Neural progenitor cell (in vitro differentiated cells): ENCODE measurements at regions not wholly inside any gene's neighbourhood (a gene's known extent, or its start where the extent isn't known, plus 50 kb on each side); places are given as distances from the start of the nearest gene placed in this dataset.

Source experiments
- EZH2 ChIP-seq: fragments of 200-600 bp; sonication (generic); IDR thresholded peaks from 2 replicates; pipeline ENCODE4 v1.6.1; 2017; ENCODE audit warnings: antibody characterized with exemption, mild to moderate bottlenecking, moderate library complexity
- EZH2phosphoT487 ChIP-seq: fragments of 200-600 bp; sonication (generic); IDR thresholded peaks from 2 replicates; pipeline ENCODE4 v1.6.1; 2017; ENCODE audit warnings: antibody characterized with exemption
- TF ChIP-seq, protein P1 (sequence below): fragments of 200-600 bp; sonication (generic); IDR thresholded peaks from 2 replicates; pipeline ENCODE4 v1.5.1; 2017; ENCODE audit warnings: antibody characterized with exemption, mild to moderate bottlenecking

- TF ChIP-seq, protein P1, sequence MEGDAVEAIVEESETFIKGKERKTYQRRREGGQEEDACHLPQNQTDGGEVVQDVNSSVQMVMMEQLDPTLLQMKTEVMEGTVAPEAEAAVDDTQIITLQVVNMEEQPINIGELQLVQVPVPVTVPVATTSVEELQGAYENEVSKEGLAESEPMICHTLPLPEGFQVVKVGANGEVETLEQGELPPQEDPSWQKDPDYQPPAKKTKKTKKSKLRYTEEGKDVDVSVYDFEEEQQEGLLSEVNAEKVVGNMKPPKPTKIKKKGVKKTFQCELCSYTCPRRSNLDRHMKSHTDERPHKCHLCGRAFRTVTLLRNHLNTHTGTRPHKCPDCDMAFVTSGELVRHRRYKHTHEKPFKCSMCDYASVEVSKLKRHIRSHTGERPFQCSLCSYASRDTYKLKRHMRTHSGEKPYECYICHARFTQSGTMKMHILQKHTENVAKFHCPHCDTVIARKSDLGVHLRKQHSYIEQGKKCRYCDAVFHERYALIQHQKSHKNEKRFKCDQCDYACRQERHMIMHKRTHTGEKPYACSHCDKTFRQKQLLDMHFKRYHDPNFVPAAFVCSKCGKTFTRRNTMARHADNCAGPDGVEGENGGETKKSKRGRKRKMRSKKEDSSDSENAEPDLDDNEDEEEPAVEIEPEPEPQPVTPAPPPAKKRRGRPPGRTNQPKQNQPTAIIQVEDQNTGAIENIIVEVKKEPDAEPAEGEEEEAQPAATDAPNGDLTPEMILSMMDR = no peak
- TF ChIP-seq EZH2phosphoT487 (no peak), EZH2 (no peak)
These were observed 1547.8 kb downstream of the EFNB2 start for GRCh38 chr13:104987621-104988020.
